Left renal cortex interstitium (tissue), 4 donors: ENCODE measurements at regions not wholly inside any gene's neighbourhood (a gene's known extent, or its start where the extent isn't known, plus 50 kb on each side); places are given as distances from the start of the nearest gene placed in this dataset.
A peak's percentile ranks its signal among the peaks of the same experiment; 100 is the strongest.

Experiments
- DNase-seq, 4 donors: peaks; one replicate each; pipeline ENCODE4 v3.0.0-alpha.2; 2013; ENCODE audit warnings: low read depth in 4 of 4, low spot score in 2 of 4, missing footprints in 1 of 4

GRCh38 chr7:116083796-116084195, 53.2 kb upstream of the TFEC start:
- DNase-seq = no peak

GRCh38 chr7:116086547-116087045, 56.0 kb upstream of the TFEC start:
- no peak for DNase-seq

- DNase-seq = no peak
These were observed 56.7 kb upstream of the TFEC start for GRCh38 chr7:116087291-116087690.

- DNase-seq = no peak
These were observed 57.4 kb upstream of the TFEC start for GRCh38 chr7:116087984-116088383.

GRCh38 chr7:116089293-116089692, 58.7 kb upstream of the TFEC start:
- no peak for DNase-seq

- DNase-seq = no peak
These were observed 63.1 kb upstream of the TFEC start for GRCh38 chr7:116093516-116094301.

- no peak for DNase-seq
These were observed 64.8 kb upstream of the TFEC start for GRCh38 chr7:116095396-116095795.

GRCh38 chr7:116097365-116098009, 66.9 kb upstream of the TFEC start:
- no peak for DNase-seq

GRCh38 chr7:116098175-116098574, 67.6 kb upstream of the TFEC start:
- no peak for DNase-seq

- DNase-seq = no peak
These were observed 70.1 kb upstream of the TFEC start for GRCh38 chr7:116100626-116101025.

GRCh38 chr7:116101704-116102103, 71.1 kb upstream of the TFEC start:
- no peak for DNase-seq

GRCh38 chr7:116111475-116111874, 80.9 kb upstream of the TFEC start:
- DNase-seq = no peak

GRCh38 chr7:116113310-116113709, 82.7 kb upstream of the TFEC start:
- DNase-seq = no peak

GRCh38 chr7:116120839-116121238, 89.5 kb upstream of the TES start:
- no peak for DNase-seq

- DNase-seq = no peak
These were observed 87.3 kb upstream of the TES start for GRCh38 chr7:116122972-116123595.

GRCh38 chr7:116128139-116128538, 82.2 kb upstream of the TES start:
- no peak for DNase-seq

- DNase-seq = no peak
These were observed 75.0 kb upstream of the TES start for GRCh38 chr7:116135306-116135705.

- peak in 3 of 4 donors; percentile 24 to 56 (median 32) for DNase-seq
These were observed 72.0 kb upstream of the TES start for GRCh38 chr7:116138202-116138801.

GRCh38 chr7:116139007-116139406, 71.3 kb upstream of the TES start:
- DNase-seq = no peak

GRCh38 chr7:116139807-116140206, 70.5 kb upstream of the TES start:
- no peak for DNase-seq

- DNase-seq = no peak
These were observed 68.0 kb upstream of the TES start for GRCh38 chr7:116142374-116142773.
